ENCODE measurements at regions not wholly inside any gene's neighbourhood (a gene's known extent, or its start where the extent isn't known, plus 50 kb on each side); places are given as distances from the start of the nearest gene placed in this dataset.

DNA sequence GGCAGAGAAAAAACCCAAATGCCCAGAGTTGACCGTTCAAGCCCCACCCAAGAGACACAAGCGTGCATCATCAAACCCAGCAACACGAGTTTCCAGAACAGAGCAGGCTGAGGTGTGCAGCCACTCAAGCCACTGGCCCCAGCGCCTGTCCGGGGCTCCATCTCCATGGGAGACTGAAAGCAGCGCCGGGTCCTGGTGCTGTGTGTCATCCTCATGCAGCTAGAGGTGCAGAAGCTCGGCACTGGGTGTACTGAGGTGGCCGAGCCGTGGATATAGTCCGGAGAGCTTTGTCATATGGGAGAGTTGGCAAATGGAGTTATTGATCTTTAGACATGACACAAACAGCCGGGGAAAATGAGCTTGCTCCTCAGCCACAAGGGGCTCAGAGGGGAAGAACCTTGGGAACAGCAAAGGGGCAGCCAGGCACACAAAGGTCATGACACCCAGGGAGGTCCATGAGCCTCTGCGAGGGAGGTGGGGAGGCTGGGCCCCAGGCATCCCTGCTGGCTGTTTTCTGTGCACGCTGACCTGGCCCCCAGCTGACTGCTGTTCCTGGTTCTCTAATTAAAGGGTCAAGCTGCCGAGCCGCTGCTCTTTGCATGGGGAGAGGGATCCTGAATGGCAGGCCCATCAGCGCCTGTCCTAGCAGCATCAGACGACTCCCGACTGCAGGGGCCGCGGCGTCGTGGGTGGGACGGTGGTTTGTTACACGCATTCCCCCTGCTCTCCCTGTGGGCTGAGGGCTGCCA, 145.4 kb upstream of the SFSWAP start:
- no peak for FAIRE-seq

DNA sequence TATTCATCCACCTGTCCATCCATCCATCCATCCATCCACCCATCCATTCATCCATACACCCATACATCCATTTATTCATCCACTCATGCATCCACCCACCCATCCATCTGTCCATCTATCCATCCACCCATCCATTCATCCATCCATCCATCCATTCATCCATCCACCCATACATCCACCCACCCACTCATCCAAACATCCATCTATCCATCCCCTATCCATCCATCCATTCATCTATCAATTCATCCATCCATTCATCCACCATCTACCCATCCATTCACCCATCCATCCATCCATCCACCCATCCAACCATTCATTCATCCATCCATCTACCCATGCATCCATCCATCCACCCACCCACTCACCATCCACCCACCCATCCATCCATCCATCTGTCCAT, 142.6 kb upstream of the SFSWAP start:
- no peaks in the 10 kb centered on the region for H3K4me1 ChIP-seq (ENCODE audit: control insufficient read depth in 3 of 3, insufficient read depth in 2 of 3, low read depth in 1 of 3, low read length in 2 of 3)
- H3K27me3 ChIP-seq (ENCODE audit: control insufficient read depth in 3 of 3, insufficient read depth in 3 of 3, low read length in 3 of 3) = peaks cover 0 to 17% (median 2%) of the 10 kb centered on the region in 3 donors
- no peak overlapping the region for H3K27ac ChIP-seq (ENCODE audit: low read depth in 1 of 3, low read length in 2 of 3)
- FAIRE-seq (no peak), DNase-seq (no peak)
- no peaks in the 10 kb centered on the region for H3K9me3 ChIP-seq (ENCODE audit: control insufficient read depth in 2 of 2, insufficient read depth in 1 of 2, low read depth in 1 of 2, low read length in 1 of 2)
- H3K4me3 ChIP-seq (ENCODE audit: low read depth in 1 of 3, low read length in 3 of 3) = no peak overlapping the region
- H3K36me3 ChIP-seq (ENCODE audit: control insufficient read depth in 3 of 3, insufficient read depth in 2 of 3, low read depth in 1 of 3, low read length in 3 of 3) = no peaks in the 10 kb centered on the region

More for the DNA sequence above, 145.4 kb upstream of the SFSWAP start:
- H3K4me3 ChIP-seq (ENCODE audit: low read depth in 1 of 3, low read length in 3 of 3) = no peak overlapping the region
- 55 to 64% (median 56%) methylated on average over 24 to 25 of the region's 25 CpGs for WGBS, 3 donors
- no peak overlapping the region for H3K27ac ChIP-seq (ENCODE audit: low read depth in 1 of 3, low read length in 2 of 3)
- H3K4me1 ChIP-seq (ENCODE audit: control insufficient read depth in 3 of 3, insufficient read depth in 2 of 3, low read depth in 1 of 3, low read length in 2 of 3) = no peaks in the 10 kb centered on the region
- no peak for DNase-seq
- H3K9me3 ChIP-seq (ENCODE audit: control insufficient read depth in 2 of 2, insufficient read depth in 1 of 2, low read depth in 1 of 2, low read length in 1 of 2) = no peaks in the 10 kb centered on the region
- no peaks in the 10 kb centered on the region for H3K36me3 ChIP-seq (ENCODE audit: control insufficient read depth in 3 of 3, insufficient read depth in 2 of 3, low read depth in 1 of 3, low read length in 3 of 3)
- H3K27me3 ChIP-seq (ENCODE audit: control insufficient read depth in 3 of 3, insufficient read depth in 3 of 3, low read length in 3 of 3) = peaks cover 0 to 17% (median 2%) of the 10 kb centered on the region in 3 donors

DNA sequence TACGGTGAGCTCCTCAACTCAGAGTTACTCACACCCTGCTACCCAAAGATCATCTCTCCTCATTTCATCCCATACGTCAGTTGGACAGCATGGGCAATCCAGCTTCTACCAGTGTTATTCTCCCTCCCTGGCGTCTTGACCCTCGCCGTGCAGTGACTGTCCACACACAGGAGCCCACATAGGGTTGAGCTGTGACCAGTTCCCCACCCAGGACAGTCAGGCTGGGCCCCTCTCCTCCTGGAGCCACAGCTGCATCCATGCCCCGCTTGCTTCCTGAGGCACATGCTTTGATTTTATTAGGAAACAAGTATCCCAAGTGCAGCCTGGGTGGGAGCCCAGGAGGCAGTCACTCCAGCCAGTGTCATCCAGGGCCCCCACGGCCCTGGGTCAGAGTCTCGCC, 140.3 kb upstream of the SFSWAP start:
- peaks cover 0 to 12% (median 2%) of the 10 kb centered on the region in 3 donors for H3K27me3 ChIP-seq (ENCODE audit: control insufficient read depth in 3 of 3, insufficient read depth in 3 of 3, low read length in 3 of 3)
- FAIRE-seq = no peak
- WGBS, 3 donors = 73 to 89% (median 81%) methylated on average over 8 of the region's 8 CpGs

DNA sequence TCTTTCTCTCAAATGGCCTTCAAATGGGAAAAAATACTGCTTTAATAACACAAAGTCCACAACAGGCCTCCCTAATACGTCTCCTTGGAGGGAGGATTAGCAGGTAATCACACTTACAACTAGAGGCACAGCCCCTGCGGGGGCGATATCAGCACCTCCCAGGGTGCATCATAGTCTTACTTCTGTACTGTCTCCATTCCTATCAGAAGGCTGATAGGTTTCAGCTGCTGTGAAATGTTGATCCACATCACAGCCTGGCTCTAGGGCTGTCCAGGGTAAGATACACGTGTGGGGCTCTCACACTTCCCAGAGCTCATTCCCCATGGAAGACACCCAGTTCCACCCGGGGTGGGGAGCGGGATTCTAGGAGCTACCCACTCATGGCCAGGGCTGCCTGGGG, 139.1 kb upstream of the SFSWAP start:
- 34 to 62% (median 53%) methylated on average over 6 of the region's 6 CpGs for WGBS, 3 donors
- peaks cover 0 to 3% of the 10 kb centered on the region in 2 donors for H3K9me3 ChIP-seq (ENCODE audit: control insufficient read depth in 2 of 2, insufficient read depth in 1 of 2, low read depth in 1 of 2, low read length in 1 of 2)
- H3K36me3 ChIP-seq (ENCODE audit: control insufficient read depth in 3 of 3, insufficient read depth in 2 of 3, low read depth in 1 of 3, low read length in 3 of 3) = no peaks in the 10 kb centered on the region
- no peak overlapping the region for H3K4me3 ChIP-seq (ENCODE audit: low read depth in 1 of 3, low read length in 3 of 3)
- no peak overlapping the region for H3K27ac ChIP-seq (ENCODE audit: low read depth in 1 of 3, low read length in 2 of 3)
- no peak for FAIRE-seq
- peaks cover 0 to 7% (median 2%) of the 10 kb centered on the region in 3 donors for H3K27me3 ChIP-seq (ENCODE audit: control insufficient read depth in 3 of 3, insufficient read depth in 3 of 3, low read length in 3 of 3)
- DNase-seq = no peak
- H3K4me1 ChIP-seq (ENCODE audit: control insufficient read depth in 3 of 3, insufficient read depth in 2 of 3, low read depth in 1 of 3, low read length in 2 of 3) = peaks cover 0 to 3% (median 0%) of the 10 kb centered on the region in 3 donors

More for the DNA sequence above, 140.3 kb upstream of the SFSWAP start:
- H3K27ac ChIP-seq (ENCODE audit: low read depth in 1 of 3, low read length in 2 of 3) = no peak overlapping the region
- H3K4me3 ChIP-seq (ENCODE audit: low read depth in 1 of 3, low read length in 3 of 3) = no peak overlapping the region
- DNase-seq = no peak
- peaks cover 0 to 3% (median 0%) of the 10 kb centered on the region in 3 donors for H3K4me1 ChIP-seq (ENCODE audit: control insufficient read depth in 3 of 3, insufficient read depth in 2 of 3, low read depth in 1 of 3, low read length in 2 of 3)
- no peaks in the 10 kb centered on the region for H3K36me3 ChIP-seq (ENCODE audit: control insufficient read depth in 3 of 3, insufficient read depth in 2 of 3, low read depth in 1 of 3, low read length in 3 of 3)
- no peaks in the 10 kb centered on the region for H3K9me3 ChIP-seq (ENCODE audit: control insufficient read depth in 2 of 2, insufficient read depth in 1 of 2, low read depth in 1 of 2, low read length in 1 of 2)

DNA sequence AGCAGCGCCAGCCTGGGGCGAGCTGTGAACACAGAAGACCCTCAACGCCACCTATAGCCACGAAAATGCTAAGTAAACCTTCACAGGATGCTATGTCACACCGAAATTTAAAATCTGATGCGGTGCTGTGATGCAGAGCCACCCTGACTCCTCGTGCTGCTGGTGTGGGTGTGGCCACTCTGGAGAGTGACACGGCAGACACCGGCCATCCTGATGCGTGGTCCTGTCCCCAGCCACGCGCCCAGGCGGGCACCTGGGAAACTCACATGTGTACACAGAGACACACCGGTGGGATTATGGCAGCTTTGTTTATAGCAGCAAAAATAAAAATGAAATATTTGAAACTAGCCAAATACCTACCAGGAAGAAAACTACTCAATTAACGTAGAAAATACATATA, 138.3 kb upstream of the SFSWAP start:
- peaks cover 0 to 2% (median under 1%) of the 10 kb centered on the region in 3 donors for H3K27me3 ChIP-seq (ENCODE audit: control insufficient read depth in 3 of 3, insufficient read depth in 3 of 3, low read length in 3 of 3)
- FAIRE-seq (no peak), DNase-seq (no peak)
- 73 to 83% (median 80%) methylated on average over 15 of the region's 15 CpGs for WGBS, 3 donors
- H3K36me3 ChIP-seq (ENCODE audit: control insufficient read depth in 3 of 3, insufficient read depth in 2 of 3, low read depth in 1 of 3, low read length in 3 of 3) = no peaks in the 10 kb centered on the region
- H3K9me3 ChIP-seq (ENCODE audit: control insufficient read depth in 2 of 2, insufficient read depth in 1 of 2, low read depth in 1 of 2, low read length in 1 of 2) = peaks cover 0 to 4% of the 10 kb centered on the region in 2 donors
- H3K27ac ChIP-seq (ENCODE audit: low read depth in 1 of 3, low read length in 2 of 3) = no peak overlapping the region
- H3K4me1 ChIP-seq (ENCODE audit: control insufficient read depth in 3 of 3, insufficient read depth in 2 of 3, low read depth in 1 of 3, low read length in 2 of 3) = peaks cover 0 to 3% (median 0%) of the 10 kb centered on the region in 3 donors
- no peak overlapping the region for H3K4me3 ChIP-seq (ENCODE audit: low read depth in 1 of 3, low read length in 3 of 3)

DNA sequence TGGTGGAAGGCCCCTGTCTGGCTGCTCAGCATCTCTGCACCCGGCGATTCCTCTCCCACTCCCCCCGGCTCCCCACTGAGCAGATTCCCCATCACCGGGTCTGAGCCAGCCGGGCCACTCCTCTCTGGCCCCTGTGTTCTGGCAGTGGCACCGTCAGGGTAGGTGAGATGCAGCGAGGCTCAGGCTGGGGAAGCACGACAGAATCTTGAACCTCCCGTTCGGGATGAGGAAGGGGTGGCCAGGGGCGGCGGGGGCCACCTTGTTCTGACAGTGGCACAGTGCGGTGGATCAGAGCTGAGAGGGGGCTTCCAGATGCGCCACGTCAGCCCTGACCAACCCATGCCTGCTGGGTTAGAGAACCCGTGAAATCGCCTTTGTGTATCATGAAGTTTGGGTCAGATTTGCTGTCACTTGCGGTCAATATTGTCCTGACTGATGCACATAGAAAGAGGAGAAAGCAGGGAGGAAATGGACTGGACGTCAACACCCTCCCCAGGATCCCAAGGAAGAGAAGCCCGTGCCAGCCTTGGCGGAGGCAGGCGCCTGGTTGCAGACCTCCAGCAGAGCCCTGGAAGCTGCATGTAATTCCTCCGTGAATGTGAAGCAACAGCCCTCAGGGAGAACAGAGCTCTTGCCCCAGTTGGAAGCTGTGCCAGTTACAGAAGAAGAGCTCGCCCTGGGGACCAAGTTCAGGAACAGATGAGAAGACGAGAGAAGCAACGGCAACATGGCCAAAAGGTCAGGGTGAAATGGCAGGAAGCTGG, 137.1 kb upstream of the SFSWAP start:
- no peak overlapping the region for H3K4me3 ChIP-seq (ENCODE audit: low read depth in 1 of 3, low read length in 3 of 3)
- FAIRE-seq = no peak

DNA sequence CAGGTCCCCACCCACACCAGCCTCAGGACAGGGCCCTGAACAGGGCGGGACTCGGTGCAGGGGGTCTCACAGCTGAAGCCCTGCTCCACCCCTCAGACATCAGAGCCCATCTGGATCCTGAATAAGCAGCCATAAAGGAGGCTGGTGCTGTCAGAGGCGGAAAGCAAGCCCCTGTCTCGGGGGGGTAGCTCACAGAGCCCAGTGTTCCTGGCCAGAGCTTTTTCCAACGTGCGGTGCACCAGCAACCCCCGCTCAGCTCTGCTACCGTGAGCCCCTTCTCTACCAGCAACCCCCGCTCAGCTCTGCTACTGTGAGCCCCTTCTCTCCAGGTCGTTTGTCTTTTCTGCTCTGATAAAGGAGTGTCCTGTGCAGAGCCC, 136.5 kb upstream of the SFSWAP start:
- peaks cover 0 to 4% of the 10 kb centered on the region in 2 donors for H3K9me3 ChIP-seq (ENCODE audit: control insufficient read depth in 2 of 2, insufficient read depth in 1 of 2, low read depth in 1 of 2, low read length in 1 of 2)
- no peak overlapping the region for H3K4me3 ChIP-seq (ENCODE audit: low read depth in 1 of 3, low read length in 3 of 3)
- H3K4me1 ChIP-seq (ENCODE audit: control insufficient read depth in 3 of 3, insufficient read depth in 2 of 3, low read depth in 1 of 3, low read length in 2 of 3) = peaks cover 0 to 3% (median 0%) of the 10 kb centered on the region in 3 donors
- DNase-seq (no peak), FAIRE-seq (no peak)
- H3K27ac ChIP-seq (ENCODE audit: low read depth in 1 of 3, low read length in 2 of 3) = no peak overlapping the region
- 29 to 49% (median 37%) methylated on average over 10 of the region's 10 CpGs for WGBS, 3 donors
- no peaks in the 10 kb centered on the region for H3K36me3 ChIP-seq (ENCODE audit: control insufficient read depth in 3 of 3, insufficient read depth in 2 of 3, low read depth in 1 of 3, low read length in 3 of 3)
- H3K27me3 ChIP-seq (ENCODE audit: control insufficient read depth in 3 of 3, insufficient read depth in 3 of 3, low read length in 3 of 3) = no peaks in the 10 kb centered on the region

More for the DNA sequence above, 137.1 kb upstream of the SFSWAP start:
- no peak for DNase-seq
- H3K27me3 ChIP-seq (ENCODE audit: control insufficient read depth in 3 of 3, insufficient read depth in 3 of 3, low read length in 3 of 3) = no peaks in the 10 kb centered on the region
- peaks cover 0 to 4% of the 10 kb centered on the region in 2 donors for H3K9me3 ChIP-seq (ENCODE audit: control insufficient read depth in 2 of 2, insufficient read depth in 1 of 2, low read depth in 1 of 2, low read length in 1 of 2)
- 68 to 76% (median 71%) methylated on average over 26 of the region's 26 CpGs for WGBS, 3 donors
- no peaks in the 10 kb centered on the region for H3K36me3 ChIP-seq (ENCODE audit: control insufficient read depth in 3 of 3, insufficient read depth in 2 of 3, low read depth in 1 of 3, low read length in 3 of 3)
- H3K4me1 ChIP-seq (ENCODE audit: control insufficient read depth in 3 of 3, insufficient read depth in 2 of 3, low read depth in 1 of 3, low read length in 2 of 3) = peaks cover 0 to 3% (median 0%) of the 10 kb centered on the region in 3 donors
- no peak overlapping the region for H3K27ac ChIP-seq (ENCODE audit: low read depth in 1 of 3, low read length in 2 of 3)

DNA sequence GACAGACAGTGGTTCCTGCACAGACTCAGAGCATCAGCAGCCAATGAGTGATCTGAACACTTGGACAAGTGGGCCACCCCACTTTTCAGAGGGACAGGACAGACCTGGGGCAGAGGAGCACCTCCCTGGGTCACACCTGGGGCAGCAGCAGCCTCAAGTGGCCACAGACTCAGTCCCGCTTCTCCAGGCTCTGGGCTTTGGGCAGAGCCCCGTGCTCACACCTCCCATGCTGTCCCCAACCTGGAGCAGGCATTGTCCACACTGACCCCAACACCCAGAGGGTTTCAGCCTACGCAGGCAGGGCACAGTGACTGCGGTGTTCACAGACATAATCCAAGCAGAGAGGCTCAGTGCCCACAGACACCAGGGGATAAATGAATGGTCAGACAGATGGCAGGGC, 135.5 kb upstream of the SFSWAP start:
- WGBS, 3 donors = 67 to 90% (median 82%) methylated on average over 4 of the region's 4 CpGs
- Histone ChIP-seq H3K9me3 (ENCODE audit: control insufficient read depth in 2 of 2, insufficient read depth in 1 of 2, low read depth in 1 of 2, low read length in 1 of 2) (peaks cover 0 to 4% of the 10 kb centered on the region in 2 donors), H3K27ac (ENCODE audit: low read depth in 1 of 3, low read length in 2 of 3) (no peak overlapping the region), H3K4me3 (ENCODE audit: low read depth in 1 of 3, low read length in 3 of 3) (no peak overlapping the region), H3K4me1 (ENCODE audit: control insufficient read depth in 3 of 3, insufficient read depth in 2 of 3, low read depth in 1 of 3, low read length in 2 of 3) (peaks cover 0 to 3% (median 0%) of the 10 kb centered on the region in 3 donors), H3K36me3 (ENCODE audit: control insufficient read depth in 3 of 3, insufficient read depth in 2 of 3, low read depth in 1 of 3, low read length in 3 of 3) (no peaks in the 10 kb centered on the region), H3K27me3 (ENCODE audit: control insufficient read depth in 3 of 3, insufficient read depth in 3 of 3, low read length in 3 of 3) (no peaks in the 10 kb centered on the region)
- FAIRE-seq = no peak
- no peak for DNase-seq
